A673 (cell line): ENCODE measurements at regions not wholly inside any gene's neighbourhood (a gene's known extent, or its start where the extent isn't known, plus 50 kb on each side); places are given as distances from the start of the nearest gene placed in this dataset.

Source experiments
- BruUV-seq: library from RNA; stranded (reverse); fragments of 400-500 nt; replicated peaks from 2 replicates; lab custom pipeline; 2021; lab: Mats Ljungman, UMichigan
- CTCF ChIA-PET: fragments of 300-600 bp; sonication (Branson Sonifier 250); formaldehyde crosslinking; loops from one replicate; lab custom pipeline; 2022; ENCODE audit warnings: antibody characterized with exemption; lab: Charles Lee
- POLR2A ChIA-PET: fragments of 300-600 bp; sonication (Branson Sonifier 250); formaldehyde crosslinking; loops from one replicate; lab custom pipeline; 2022; ENCODE audit warnings: antibody characterized with exemption; ENCODE audit not compliant: low non-redundant PET; lab: Charles Lee
- DNase-seq: peaks from one replicate; pipeline ENCODE4 v3.0.0-alpha.2; 2015; ENCODE audit warnings: low spot score
- H3K27ac ChIP-seq: fragments of 200-600 bp; sonication (generic); 2 replicates; pipeline ENCODE4 v1.5.1; 2016; ENCODE audit warnings: mixed run types, low read depth, mild to moderate bottlenecking, mixed read lengths, antibody characterized with exemption, low read length; ENCODE audit not compliant: poor library complexity, severe bottlenecking
- H3K27me3 ChIP-seq: fragments of 200-600 bp; sonication (generic); replicated peaks from 2 replicates; pipeline ENCODE4 v1.6.1; 2017; ENCODE audit warnings: mixed run types, low read depth, mild to moderate bottlenecking, mixed read lengths, antibody characterized with exemption, low read length; ENCODE audit not compliant: insufficient read depth, poor library complexity
- H3K36me3 ChIP-seq: fragments of 200-600 bp; sonication (generic); 2 replicates; pipeline ENCODE4 v1.6.1; 2016; ENCODE audit warnings: mixed run types, mild to moderate bottlenecking, mixed read lengths, antibody characterized with exemption, low read length; ENCODE audit not compliant: insufficient read depth, poor library complexity, severe bottlenecking
- H3K4me1 ChIP-seq: fragments of 200-600 bp; sonication (generic); 2 replicates; pipeline ENCODE4 v1.6.1; 2017; ENCODE audit warnings: mixed run types, mild to moderate bottlenecking, mixed read lengths, antibody characterized with exemption, low read length; ENCODE audit not compliant: insufficient read depth, poor library complexity, severe bottlenecking
- H3K4me3 ChIP-seq: fragments of 200-600 bp; sonication (generic); 2 replicates; pipeline ENCODE4 v1.5.1; 2016; ENCODE audit warnings: low read depth, mixed run types, mild to moderate bottlenecking, mixed read lengths, low read length; ENCODE audit not compliant: poor library complexity, severe bottlenecking
- H3K9me3 ChIP-seq: fragments of 200-600 bp; sonication (generic); 2 replicates; pipeline ENCODE4 v1.6.1; 2016; ENCODE audit warnings: mixed run types, low read depth, mild to moderate bottlenecking, mixed read lengths, antibody characterized with exemption, low read length; ENCODE audit not compliant: poor library complexity, severe bottlenecking
- EZH2 ChIP-seq: fragments of 200-600 bp; sonication (generic); IDR thresholded peaks from 2 replicates; pipeline ENCODE4 v1.6.1; 2017; ENCODE audit warnings: borderline replicate concordance, low read depth, mild to moderate bottlenecking, mixed read lengths, antibody characterized with exemption, low read length; ENCODE audit not compliant: poor library complexity, severe bottlenecking
- intact Hi-C: fragments of 100-400 bp; cut with micrococcal nuclease; formaldehyde crosslinking; loops from one replicate; pipeline ENCODE4 v1.10.0; 2022; ENCODE audit not compliant: unreplicated experiment
- TF ChIP-seq, protein P1 (sequence below): fragments of 300-800, 200-600 bp; sonication (generic); conservative IDR thresholded peaks from 2 replicates; pipeline ENCODE4 v1.5.1; 2017; ENCODE audit warnings: low read depth, mild to moderate bottlenecking, antibody characterized with exemption, low read length, moderate library complexity, mixed read lengths

DNA sequence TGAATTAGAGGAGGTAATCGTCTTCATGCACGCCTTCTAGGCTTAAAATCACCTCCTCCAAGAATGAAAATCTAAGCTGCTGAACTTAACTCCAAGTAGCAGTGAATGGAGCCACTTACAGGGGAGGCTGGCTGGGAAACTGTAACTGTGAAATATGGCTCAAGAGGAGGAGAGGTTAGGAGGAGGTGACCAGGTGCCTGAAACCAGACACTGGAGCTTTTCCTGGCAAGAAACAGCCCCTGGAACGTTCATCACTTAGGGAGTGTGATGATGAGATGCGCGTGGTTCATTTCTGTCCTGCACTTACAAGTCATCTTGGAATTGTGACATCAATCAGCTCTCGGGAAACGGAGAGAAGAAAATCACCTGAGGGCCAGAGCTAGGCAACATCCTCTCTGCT lies 62.3 kb upstream of the TMEM132C start:
- no peak overlapping the region for H3K27ac ChIP-seq
- H3K9me3 ChIP-seq, result peaks cover 12% of the 10 kb centered on the region
- ChIA-PET CTCF (no interaction called here), POLR2A (no interaction called here)
- H3K4me1 ChIP-seq, result no peaks in the 10 kb centered on the region
- no peaks in the 10 kb centered on the region for H3K27me3 ChIP-seq
- DNase-seq, result no peak
- no peak overlapping the region for H3K4me3 ChIP-seq
- TF ChIP-seq EZH2, result no peak
- intact Hi-C loops, result no loop called here
- H3K36me3 ChIP-seq, result no peaks in the 10 kb centered on the region
- no TSS peak for BruUV-seq

DNA sequence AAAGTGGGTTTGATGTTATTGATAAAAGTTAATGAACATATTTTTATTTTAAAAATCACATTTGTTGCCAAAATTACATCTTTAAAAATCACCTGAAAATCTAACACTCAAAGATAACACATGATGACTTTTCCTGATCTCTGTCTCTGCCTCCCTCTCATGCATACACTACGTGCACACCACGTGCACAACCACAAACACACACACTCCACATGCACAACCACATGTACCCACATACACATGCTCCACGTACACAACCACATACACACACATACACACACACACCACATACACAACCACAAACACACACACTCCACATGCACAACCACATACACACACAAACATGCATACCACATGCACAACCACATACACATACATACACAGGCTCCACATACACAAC lies 61.8 kb upstream of the TMEM132C start:
- intact Hi-C loops, result no loop called here
- BruUV-seq, result no TSS peak
- Histone ChIP-seq H3K36me3 (no peaks in the 10 kb centered on the region), H3K27ac (no peak overlapping the region), H3K27me3 (no peaks in the 10 kb centered on the region), H3K4me1 (no peaks in the 10 kb centered on the region), H3K4me3 (no peak overlapping the region), H3K9me3 (peaks cover 12% of the 10 kb centered on the region)
- CTCF ChIA-PET, result no interaction called here
- POLR2A ChIA-PET, result no interaction called here
- TF ChIP-seq EZH2, result no peak
- TF ChIP-seq, protein P1, sequence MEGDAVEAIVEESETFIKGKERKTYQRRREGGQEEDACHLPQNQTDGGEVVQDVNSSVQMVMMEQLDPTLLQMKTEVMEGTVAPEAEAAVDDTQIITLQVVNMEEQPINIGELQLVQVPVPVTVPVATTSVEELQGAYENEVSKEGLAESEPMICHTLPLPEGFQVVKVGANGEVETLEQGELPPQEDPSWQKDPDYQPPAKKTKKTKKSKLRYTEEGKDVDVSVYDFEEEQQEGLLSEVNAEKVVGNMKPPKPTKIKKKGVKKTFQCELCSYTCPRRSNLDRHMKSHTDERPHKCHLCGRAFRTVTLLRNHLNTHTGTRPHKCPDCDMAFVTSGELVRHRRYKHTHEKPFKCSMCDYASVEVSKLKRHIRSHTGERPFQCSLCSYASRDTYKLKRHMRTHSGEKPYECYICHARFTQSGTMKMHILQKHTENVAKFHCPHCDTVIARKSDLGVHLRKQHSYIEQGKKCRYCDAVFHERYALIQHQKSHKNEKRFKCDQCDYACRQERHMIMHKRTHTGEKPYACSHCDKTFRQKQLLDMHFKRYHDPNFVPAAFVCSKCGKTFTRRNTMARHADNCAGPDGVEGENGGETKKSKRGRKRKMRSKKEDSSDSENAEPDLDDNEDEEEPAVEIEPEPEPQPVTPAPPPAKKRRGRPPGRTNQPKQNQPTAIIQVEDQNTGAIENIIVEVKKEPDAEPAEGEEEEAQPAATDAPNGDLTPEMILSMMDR, result no peak
- no peak for DNase-seq

DNA sequence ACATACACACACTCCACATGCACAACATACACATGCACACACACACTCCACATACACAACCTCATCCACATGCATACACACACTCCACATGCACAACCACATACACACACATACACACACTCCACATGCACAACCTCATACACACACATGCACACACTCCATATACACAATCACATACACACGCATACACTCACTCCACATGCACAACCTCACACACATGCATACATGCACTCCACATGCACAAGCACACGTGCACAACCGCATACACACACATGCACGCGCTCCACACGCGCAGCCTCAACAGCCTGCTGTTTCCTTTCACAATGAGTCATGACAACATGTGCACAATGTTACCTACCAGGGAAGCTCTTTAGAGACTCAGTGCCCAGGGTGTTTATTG lies 61.2 kb upstream of the TMEM132C start:
- H3K4me3 ChIP-seq, result no peak overlapping the region
- no peak overlapping the region for H3K27ac ChIP-seq
- no peaks in the 10 kb centered on the region for H3K4me1 ChIP-seq
- BruUV-seq, result no TSS peak
- POLR2A ChIA-PET, result no interaction called here
- TF ChIP-seq EZH2, result no peak
- TF ChIP-seq, protein P1, result no peak
- H3K9me3 ChIP-seq, result peaks cover 12% of the 10 kb centered on the region
- no peaks in the 10 kb centered on the region for H3K36me3 ChIP-seq
- CTCF ChIA-PET, result no interaction called here
- intact Hi-C loops, result no loop called here
- H3K27me3 ChIP-seq, result no peaks in the 10 kb centered on the region
- DNase-seq, result no peak
